ENCODE measurements at regions not wholly inside any gene's neighbourhood (a gene's known extent, or its start where the extent isn't known, plus 50 kb on each side); places are given as distances from the start of the nearest gene placed in this dataset.

DNA sequence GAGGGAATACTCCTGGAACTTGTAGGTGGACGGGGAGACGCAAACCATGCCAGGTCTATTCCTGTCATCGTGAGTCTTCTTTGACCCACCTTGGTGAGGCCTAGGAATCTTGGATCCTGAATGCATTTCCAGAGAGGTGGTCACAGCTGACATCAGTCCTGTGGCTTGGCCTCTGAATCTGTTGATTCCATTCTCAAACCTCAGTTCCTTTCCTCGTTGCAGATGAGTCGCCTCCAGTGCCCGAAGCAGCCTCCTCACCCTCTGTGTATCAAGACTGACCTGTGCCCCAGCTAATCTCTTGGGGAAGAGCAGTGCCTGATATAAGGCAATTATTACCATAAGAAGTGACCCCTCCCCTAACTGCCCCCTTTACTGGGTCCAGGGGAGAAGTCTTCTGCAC lies 118.1 kb downstream of the SMIM20 start:
- no peak overlapping the region for H3K4me3 ChIP-seq (ENCODE audit: low read depth, low read length)
- TF ChIP-seq, protein P1, sequence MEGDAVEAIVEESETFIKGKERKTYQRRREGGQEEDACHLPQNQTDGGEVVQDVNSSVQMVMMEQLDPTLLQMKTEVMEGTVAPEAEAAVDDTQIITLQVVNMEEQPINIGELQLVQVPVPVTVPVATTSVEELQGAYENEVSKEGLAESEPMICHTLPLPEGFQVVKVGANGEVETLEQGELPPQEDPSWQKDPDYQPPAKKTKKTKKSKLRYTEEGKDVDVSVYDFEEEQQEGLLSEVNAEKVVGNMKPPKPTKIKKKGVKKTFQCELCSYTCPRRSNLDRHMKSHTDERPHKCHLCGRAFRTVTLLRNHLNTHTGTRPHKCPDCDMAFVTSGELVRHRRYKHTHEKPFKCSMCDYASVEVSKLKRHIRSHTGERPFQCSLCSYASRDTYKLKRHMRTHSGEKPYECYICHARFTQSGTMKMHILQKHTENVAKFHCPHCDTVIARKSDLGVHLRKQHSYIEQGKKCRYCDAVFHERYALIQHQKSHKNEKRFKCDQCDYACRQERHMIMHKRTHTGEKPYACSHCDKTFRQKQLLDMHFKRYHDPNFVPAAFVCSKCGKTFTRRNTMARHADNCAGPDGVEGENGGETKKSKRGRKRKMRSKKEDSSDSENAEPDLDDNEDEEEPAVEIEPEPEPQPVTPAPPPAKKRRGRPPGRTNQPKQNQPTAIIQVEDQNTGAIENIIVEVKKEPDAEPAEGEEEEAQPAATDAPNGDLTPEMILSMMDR (IDR thresholded peaks at IDR 0.05; ENCODE audit: insufficient read depth, low read length) = no peak
- peak; percentile 72 for DNase-seq (ENCODE audit: low read depth)

DNA sequence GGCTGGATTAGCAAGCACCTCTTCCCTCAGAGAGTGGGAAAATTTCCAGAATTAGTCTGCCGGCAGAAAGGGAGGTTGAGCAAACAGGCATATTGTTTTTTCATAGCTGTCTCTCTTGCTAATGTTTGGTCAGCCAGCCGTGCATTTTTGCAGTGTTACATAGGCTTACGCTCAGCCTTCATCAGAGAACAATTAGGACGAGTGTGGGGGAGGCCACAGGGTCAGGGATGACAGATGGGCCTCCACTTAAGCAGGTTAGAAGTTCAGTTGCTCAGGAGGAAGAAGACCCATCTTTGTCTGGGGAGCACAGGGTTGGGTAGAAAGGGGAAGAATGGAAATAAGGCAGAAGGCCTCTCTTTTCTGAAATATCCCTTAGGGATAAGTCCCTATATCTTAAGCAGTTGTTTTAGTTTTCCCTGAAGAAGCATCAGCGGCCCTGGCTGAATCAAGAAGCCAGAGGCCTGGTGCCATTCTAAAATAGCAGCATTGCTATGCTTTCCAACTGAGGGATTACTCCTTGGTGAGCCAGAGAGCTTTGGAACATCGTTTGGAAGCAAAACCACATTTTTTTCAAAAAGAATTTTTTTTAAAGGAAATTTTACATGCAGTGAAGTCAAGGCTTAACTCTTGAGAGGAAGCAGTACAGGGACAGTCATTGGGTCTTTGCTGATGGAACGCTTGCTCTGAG lies 118.8 kb downstream of the SMIM20 start:
- peak; percentile 95 for DNase-seq (ENCODE audit: low read depth)
- TF ChIP-seq, protein P1 (IDR thresholded peaks at IDR 0.05; ENCODE audit: insufficient read depth, low read length) = no peak
- H3K4me3 ChIP-seq (ENCODE audit: low read depth, low read length) = no peak overlapping the region

DNA sequence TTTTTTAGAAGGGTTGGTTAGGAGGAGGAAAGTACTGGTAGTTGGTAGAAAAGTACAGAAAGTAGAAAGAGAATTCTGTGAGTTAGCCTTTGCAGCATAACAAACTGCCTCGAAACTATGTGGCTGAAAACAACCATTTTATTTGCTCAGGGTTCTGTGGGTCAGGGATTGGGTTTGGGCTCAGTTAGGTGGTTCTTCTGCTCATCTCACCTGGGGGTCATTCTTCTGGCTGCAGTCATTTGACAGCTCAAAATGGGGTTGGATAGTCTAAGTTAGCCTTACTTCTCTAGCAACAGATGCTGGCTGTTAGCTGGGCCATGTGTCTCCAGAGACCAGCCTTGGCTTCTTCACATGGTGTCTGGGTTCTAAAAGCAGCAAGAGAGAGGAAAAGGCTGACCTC lies 119.4 kb downstream of the SMIM20 start:
- TF ChIP-seq, protein P1 (IDR thresholded peaks at IDR 0.05; ENCODE audit: insufficient read depth, low read length) = no peak
- no peak overlapping the region for H3K4me3 ChIP-seq (ENCODE audit: low read depth, low read length)
- DNase-seq (ENCODE audit: low read depth) = no peak

DNA sequence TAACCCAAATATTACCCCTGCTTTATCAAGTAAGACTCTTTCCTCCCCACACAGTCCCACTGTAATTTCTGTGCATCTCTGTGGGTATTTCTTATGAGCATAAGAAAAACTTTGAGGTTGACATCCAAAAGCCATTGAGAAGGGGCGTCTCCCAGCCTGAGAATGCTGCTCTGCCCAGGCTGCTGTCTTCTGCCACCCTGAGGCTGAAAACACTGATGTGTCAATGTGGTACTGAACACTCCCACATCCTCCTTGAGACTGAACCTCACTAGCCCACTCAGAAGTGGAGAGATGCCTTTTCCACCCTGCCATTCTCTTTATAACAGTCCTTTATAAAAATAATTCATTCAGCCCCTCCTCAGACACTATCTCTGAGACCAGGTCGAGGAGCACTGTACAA lies 120.8 kb downstream of the SMIM20 start:
- TF ChIP-seq, protein P1 (IDR thresholded peaks at IDR 0.05; ENCODE audit: insufficient read depth, low read length) = no peak
- H3K4me3 ChIP-seq (ENCODE audit: low read depth, low read length) = no peak overlapping the region
- DNase-seq (ENCODE audit: low read depth) = no peak

DNA sequence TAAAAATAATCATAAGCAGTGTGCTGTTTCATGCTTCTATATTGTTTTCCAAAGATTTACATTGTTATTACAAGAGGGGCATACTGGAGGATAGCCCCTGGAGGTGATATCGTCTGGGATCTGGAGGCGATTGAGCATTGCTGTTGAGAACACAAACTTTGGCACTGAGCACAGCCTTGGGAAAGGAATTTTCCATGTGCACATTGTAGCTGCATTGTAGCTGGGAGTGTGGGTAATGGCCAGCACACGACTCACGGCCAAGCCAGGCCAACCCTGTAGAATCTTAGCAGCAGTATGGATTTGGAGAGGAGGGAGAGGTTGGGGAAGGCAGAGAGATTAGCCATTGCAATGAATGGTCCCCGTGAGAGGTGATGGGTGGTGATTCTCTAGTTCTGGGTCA lies 121.9 kb downstream of the SMIM20 start:
- peak; percentile 47 for DNase-seq (ENCODE audit: low read depth)
- no peak overlapping the region for H3K4me3 ChIP-seq (ENCODE audit: low read depth, low read length)
- TF ChIP-seq, protein P1 (IDR thresholded peaks at IDR 0.05; ENCODE audit: insufficient read depth, low read length) = no peak

DNA sequence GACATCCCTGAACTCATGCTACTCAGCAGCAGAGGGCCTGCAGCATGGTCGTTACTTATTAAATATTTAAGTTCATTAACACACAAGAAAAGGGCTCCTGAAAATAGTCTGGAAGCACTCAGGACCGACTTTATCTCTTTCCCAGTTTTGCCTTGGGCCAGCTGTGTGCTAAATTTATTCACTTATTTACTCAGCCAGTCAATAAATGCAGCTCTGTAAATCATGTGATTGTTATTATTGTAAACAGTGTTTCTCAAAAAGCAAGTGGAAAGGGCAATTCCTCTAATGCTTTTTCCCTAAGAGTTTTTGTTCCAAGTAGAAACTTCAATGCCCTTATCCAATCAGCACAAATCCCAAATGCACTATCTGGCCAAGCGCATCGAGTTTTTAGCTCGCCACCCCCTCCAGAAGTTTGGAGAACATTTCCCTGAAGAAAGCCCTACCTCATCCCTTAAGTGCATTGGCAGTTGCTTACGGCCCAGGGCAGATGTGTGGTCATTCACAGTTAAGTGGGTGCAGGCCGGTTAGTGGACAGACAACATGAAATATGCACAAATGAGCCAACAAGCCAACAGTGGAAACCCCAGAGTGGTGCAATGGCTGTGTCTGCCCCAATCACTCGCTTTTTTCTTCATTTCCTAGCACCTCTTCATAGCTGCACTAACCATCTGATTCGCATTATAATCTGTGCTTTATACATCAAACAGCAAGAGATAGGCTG lies 125.8 kb downstream of the SMIM20 start:
- DNase-seq (ENCODE audit: low read depth) = peak; percentile 36
- no peak overlapping the region for H3K4me3 ChIP-seq (ENCODE audit: low read depth, low read length)
- TF ChIP-seq, protein P1 (IDR thresholded peaks at IDR 0.05; ENCODE audit: insufficient read depth, low read length) = no peak
